ENCODE measurements at regions not wholly inside any gene's neighbourhood (a gene's known extent, or its start where the extent isn't known, plus 50 kb on each side); places are given as distances from the start of the nearest gene placed in this dataset.

GRCh38 chr1:181262069-181262468, 173.6 kb downstream of the IER5 start:
- DNase-seq (ENCODE audit: low spot score) = no peak
- in situ Hi-C loops (cut with MboI; ENCODE audit: low sequenced_read_pairs, unreplicated experiment) = no loop called here
- TF ChIP-seq CTCF (IDR thresholded peaks at IDR 0.05; ENCODE audit: borderline replicate concordance, control extremely low read depth, extremely low read depth, insufficient read depth, missing control alignments) = no peak

GRCh38 chr1:181263444-181263843, 174.9 kb downstream of the IER5 start:
- in situ Hi-C loops (cut with MboI; ENCODE audit: low sequenced_read_pairs, unreplicated experiment) = no loop called here
- DNase-seq (ENCODE audit: low spot score) = no peak
- TF ChIP-seq CTCF (IDR thresholded peaks at IDR 0.05; ENCODE audit: borderline replicate concordance, control extremely low read depth, extremely low read depth, insufficient read depth, missing control alignments) = no peak

- no peak for TF ChIP-seq CTCF (IDR thresholded peaks at IDR 0.05; ENCODE audit: borderline replicate concordance, control extremely low read depth, extremely low read depth, insufficient read depth, missing control alignments)
- no peak for DNase-seq (ENCODE audit: low spot score)
- in situ Hi-C loops (cut with MboI; ENCODE audit: low sequenced_read_pairs, unreplicated experiment) = no loop called here
Observed at GRCh38 chr1:181264821-181265220, 176.3 kb downstream of the IER5 start.

- TF ChIP-seq CTCF (IDR thresholded peaks at IDR 0.05; ENCODE audit: borderline replicate concordance, control extremely low read depth, extremely low read depth, insufficient read depth, missing control alignments) = no peak
- no peak for DNase-seq (ENCODE audit: low spot score)
- in situ Hi-C loops (cut with MboI; ENCODE audit: low sequenced_read_pairs, unreplicated experiment) = no loop called here
Observed at GRCh38 chr1:181284978-181285377, 196.5 kb downstream of the IER5 start.

- TF ChIP-seq CTCF (IDR thresholded peaks at IDR 0.05; ENCODE audit: borderline replicate concordance, control extremely low read depth, extremely low read depth, insufficient read depth, missing control alignments) = no peak
- no peak for DNase-seq (ENCODE audit: low spot score)
- in situ Hi-C loops (cut with MboI; ENCODE audit: low sequenced_read_pairs, unreplicated experiment) = no loop called here
Observed at GRCh38 chr1:181295217-181295616, 188.1 kb upstream of the CACNA1E start.

- in situ Hi-C loops (cut with MboI; ENCODE audit: low sequenced_read_pairs, unreplicated experiment) = no loop called here
- no peak for DNase-seq (ENCODE audit: low spot score)
- no peak for TF ChIP-seq CTCF (IDR thresholded peaks at IDR 0.05; ENCODE audit: borderline replicate concordance, control extremely low read depth, extremely low read depth, insufficient read depth, missing control alignments)
Observed at GRCh38 chr1:181296180-181296579, 187.1 kb upstream of the CACNA1E start.

GRCh38 chr1:181308098-181308497, 175.2 kb upstream of the CACNA1E start:
- in situ Hi-C loops (cut with MboI; ENCODE audit: low sequenced_read_pairs, unreplicated experiment) = no loop called here
- no peak for TF ChIP-seq CTCF (IDR thresholded peaks at IDR 0.05; ENCODE audit: borderline replicate concordance, control extremely low read depth, extremely low read depth, insufficient read depth, missing control alignments)
- DNase-seq (ENCODE audit: low spot score) = no peak

Data from GM13976 (cell line).